Adrenal gland (tissue), 9 donors: ENCODE measurements at regions not wholly inside any gene's neighbourhood (a gene's known extent, or its start where the extent isn't known, plus 50 kb on each side); places are given as distances from the start of the nearest gene placed in this dataset.

Source experiments
- DNase-seq, 7 donors: peaks; one replicate each; pipeline ENCODE4 v3.0.0-alpha.2; 2019 to 2020
- H3K27ac ChIP-seq, 5 donors: fragments of 200-600 bp; sonication (generic) in 4 of 5; 1 replicate in 3 of 5; 2 replicates in 2 of 5; pipeline versions ENCODE4 v1.5.1 to v1.8.0; 2016 to 2020; ENCODE audit warnings: mild to moderate bottlenecking in 1 of 5
- H3K27me3 ChIP-seq: fragments of 200-600 bp; 2 replicates; pipeline ENCODE4 v1.8.0; 2021
- H3K36me3 ChIP-seq, 2 donors: fragments of 200-600 bp; replicated peaks in 1 of 2; 1 replicate in 1 of 2; 2 replicates in 1 of 2; pipeline versions ENCODE4 v1.5.1 to v1.8.0; 2018 to 2022
- H3K4me1 ChIP-seq, 2 donors: fragments of 200-600 bp; replicated peaks in 1 of 2; 1 replicate in 1 of 2; 2 replicates in 1 of 2; pipeline versions ENCODE4 v1.5.1 to v1.8.0; 2018 to 2021
- H3K4me3 ChIP-seq, 4 donors: fragments of 200-600 bp; sonication (generic) in 3 of 4; one replicate each; pipeline ENCODE4 v1.5.1; 2016 to 2018
- H3K9me3 ChIP-seq, 3 donors: fragments of 200-600 bp; sonication (generic) in 1 of 3; replicated peaks in 1 of 3; 1 replicate in 2 of 3; 2 replicates in 1 of 3; pipeline versions ENCODE4 v1.5.1 to v1.8.0; 2016 to 2021
- POLR2A ChIP-seq, 2 donors: fragments of 450-650 bp; IDR thresholded peaks; one replicate each; pipeline ENCODE4 v1.6.1; 2017; ENCODE audit warnings: antibody characterized with exemption in 2 of 2, mild to moderate bottlenecking in 2 of 2, moderate library complexity in 1 of 2
- WGBS, 4 donors: extraction: QIAGEN DNeasy Blood & Tissue Kit in 2 of 4; methylation state at CpG; one replicate each; pipeline versions ENCODE4 v1.1.5 to v1.1.7; 2013 to 2017; 5-methylcytosine and 5-hydroxymethylcytosine counted together
- intact Hi-C, 2 donors: fragments of 100-400 bp; cut with DNase I; formaldehyde crosslinking; loops; one replicate each; pipeline versions ENCODE4 v1.14.1 to v1.15.0; 2022 to 2023
- TF ChIP-seq, protein P1 (sequence below), 6 experiments: fragments of 450-650 bp in 4 of 6; fragments of 200-600 bp in 2 of 6; sonication (generic) in 1 of 6; IDR thresholded peaks; 1 replicate in 5 of 6; 2 replicates in 1 of 6; pipeline versions ENCODE4 v1.5.1 to v1.8.0; 2016 to 2021; ENCODE audit warnings: antibody characterized with exemption in 6 of 6, mild to moderate bottlenecking in 2 of 6, moderate library complexity in 1 of 6
- donor health status: healthy with polysubstance abuse.
- donor health status: Bipolar disorder and iron deficiency.
- donor health status: DM: yes; HTN: yes; CAD: no.
- donor health status: DM: no; HTN: no; CAD: no.
- donor health status: DM: no; HTN: no; CAD: no.

DNA sequence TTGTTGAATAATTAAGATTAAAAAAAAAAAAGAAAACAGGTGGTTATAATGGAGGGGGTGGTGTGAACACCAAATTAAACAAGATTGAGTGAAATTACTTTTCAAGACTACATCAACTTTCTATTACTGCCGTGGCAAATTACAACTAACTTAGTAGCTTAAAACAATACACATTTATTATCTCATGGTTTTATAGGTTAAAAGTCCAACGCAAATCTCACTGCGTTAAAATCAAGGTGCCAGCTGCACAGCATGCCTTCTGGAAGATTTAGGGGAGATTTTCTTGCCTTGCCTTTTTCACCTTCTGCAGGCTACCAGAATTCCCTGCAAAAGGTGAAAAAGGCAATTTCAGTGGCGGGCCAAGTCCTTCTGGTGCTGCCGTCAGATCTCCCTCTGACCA lies 58.5 kb downstream of the ATXN3L start:
- Histone ChIP-seq H3K9me3 (no peaks in the 10 kb centered on the region), H3K4me1 (no peaks in the 10 kb centered on the region), H3K4me3 (no peak overlapping the region), H3K36me3 (no peaks in the 10 kb centered on the region), H3K27ac (no peak overlapping the region), H3K27me3 (peaks cover 5% of the 10 kb centered on the region)
- 74 to 92% (median 85%) methylated on average over 5 of the region's 5 CpGs for WGBS, 4 donors
- no peak for TF ChIP-seq POLR2A (IDR thresholded peaks at IDR 0.05)
- TF ChIP-seq, protein P1, sequence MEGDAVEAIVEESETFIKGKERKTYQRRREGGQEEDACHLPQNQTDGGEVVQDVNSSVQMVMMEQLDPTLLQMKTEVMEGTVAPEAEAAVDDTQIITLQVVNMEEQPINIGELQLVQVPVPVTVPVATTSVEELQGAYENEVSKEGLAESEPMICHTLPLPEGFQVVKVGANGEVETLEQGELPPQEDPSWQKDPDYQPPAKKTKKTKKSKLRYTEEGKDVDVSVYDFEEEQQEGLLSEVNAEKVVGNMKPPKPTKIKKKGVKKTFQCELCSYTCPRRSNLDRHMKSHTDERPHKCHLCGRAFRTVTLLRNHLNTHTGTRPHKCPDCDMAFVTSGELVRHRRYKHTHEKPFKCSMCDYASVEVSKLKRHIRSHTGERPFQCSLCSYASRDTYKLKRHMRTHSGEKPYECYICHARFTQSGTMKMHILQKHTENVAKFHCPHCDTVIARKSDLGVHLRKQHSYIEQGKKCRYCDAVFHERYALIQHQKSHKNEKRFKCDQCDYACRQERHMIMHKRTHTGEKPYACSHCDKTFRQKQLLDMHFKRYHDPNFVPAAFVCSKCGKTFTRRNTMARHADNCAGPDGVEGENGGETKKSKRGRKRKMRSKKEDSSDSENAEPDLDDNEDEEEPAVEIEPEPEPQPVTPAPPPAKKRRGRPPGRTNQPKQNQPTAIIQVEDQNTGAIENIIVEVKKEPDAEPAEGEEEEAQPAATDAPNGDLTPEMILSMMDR (IDR thresholded peaks at IDR 0.05): no peak
- intact Hi-C loops: no loop called here
- no peak for DNase-seq

DNA sequence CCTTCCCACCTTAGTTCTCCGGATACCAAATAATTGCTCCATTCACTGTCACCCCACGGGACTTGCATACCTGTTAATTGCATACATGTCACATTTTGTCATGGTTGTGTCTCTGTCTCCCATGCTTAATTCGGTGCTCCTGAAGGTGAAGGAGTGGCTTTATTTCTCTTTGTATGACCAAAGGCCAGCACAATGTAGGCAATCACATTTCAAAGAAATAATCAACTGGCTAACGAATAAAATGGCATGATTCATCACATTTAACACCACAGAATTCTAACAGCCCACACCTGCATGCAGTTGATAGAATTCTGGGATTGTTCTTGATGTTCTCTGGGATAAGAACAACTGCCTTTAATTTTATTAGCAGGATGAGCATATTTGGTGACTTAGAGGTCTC lies 59.3 kb downstream of the ATXN3L start:
- Histone ChIP-seq H3K27ac (no peak overlapping the region), H3K27me3 (peaks cover 5% of the 10 kb centered on the region), H3K4me3 (no peak overlapping the region), H3K4me1 (no peaks in the 10 kb centered on the region), H3K9me3 (no peaks in the 10 kb centered on the region), H3K36me3 (no peaks in the 10 kb centered on the region)
- intact Hi-C loops: no loop called here
- DNase-seq: no peak
- 76 to 94% (median 84%) methylated on average over 4 of the region's 4 CpGs for WGBS, 4 donors
- no peak for TF ChIP-seq POLR2A (IDR thresholded peaks at IDR 0.05)
- TF ChIP-seq, protein P1 (IDR thresholded peaks at IDR 0.05): no peak

DNA sequence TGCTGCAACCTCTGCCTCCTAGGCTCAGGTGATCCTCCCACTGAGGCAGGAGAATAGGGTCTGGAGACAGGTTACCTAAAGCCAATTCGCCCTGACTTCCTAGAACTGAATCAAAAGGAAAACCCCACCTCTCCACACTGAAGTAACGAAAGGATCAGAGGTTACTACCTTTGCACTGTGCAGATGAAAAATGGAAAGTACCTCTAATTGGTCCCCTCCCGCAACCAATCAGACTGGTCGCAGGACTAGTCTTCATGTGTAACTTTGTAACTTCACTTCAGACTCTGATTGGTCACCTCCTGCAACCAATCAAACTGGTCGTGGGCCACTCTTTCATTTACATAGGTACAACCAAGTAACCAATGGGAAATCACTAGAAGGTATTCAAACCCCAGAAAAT lies 61.1 kb downstream of the ATXN3L start:
- Histone ChIP-seq H3K4me1 (no peaks in the 10 kb centered on the region), H3K27ac (no peak overlapping the region), H3K4me3 (no peak overlapping the region), H3K36me3 (no peaks in the 10 kb centered on the region), H3K9me3 (no peaks in the 10 kb centered on the region), H3K27me3 (peaks cover 5% of the 10 kb centered on the region)
- intact Hi-C loops: no loop called here
- TF ChIP-seq POLR2A (IDR thresholded peaks at IDR 0.05): no peak
- TF ChIP-seq, protein P1 (IDR thresholded peaks at IDR 0.05): no peak
- DNase-seq: no peak
- WGBS, 4 donors: 80 to 94% (median 86%) methylated on average over 4 to 5 of the region's 5 CpGs

DNA sequence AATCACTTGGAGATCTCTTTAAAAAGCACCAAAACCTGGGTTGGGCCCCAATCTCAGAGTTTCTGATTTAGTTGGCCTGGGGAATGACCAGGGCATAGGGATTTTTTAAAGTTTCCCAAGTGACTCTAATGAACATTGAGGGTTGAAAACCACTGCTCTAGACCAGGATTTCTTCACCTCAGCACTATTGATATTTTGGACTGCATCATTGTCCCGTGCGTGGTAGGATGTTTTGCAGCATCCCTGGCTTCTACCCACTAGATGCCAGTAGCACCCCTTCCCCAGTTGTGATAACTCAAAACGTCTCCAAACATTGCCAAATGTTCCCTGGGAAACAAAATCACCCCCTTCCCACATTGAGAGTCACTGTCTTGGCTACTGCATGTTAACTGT lies 61.8 kb downstream of the ATXN3L start:
- intact Hi-C loops: no loop called here
- no peak overlapping the region for H3K4me3 ChIP-seq
- no peak for TF ChIP-seq POLR2A (IDR thresholded peaks at IDR 0.05)
- TF ChIP-seq, protein P1 (IDR thresholded peaks at IDR 0.05): no peak
- H3K36me3 ChIP-seq: no peaks in the 10 kb centered on the region
- H3K27ac ChIP-seq: no peak overlapping the region
- H3K9me3 ChIP-seq: no peaks in the 10 kb centered on the region
- H3K4me1 ChIP-seq: no peaks in the 10 kb centered on the region
- no peak for DNase-seq
- H3K27me3 ChIP-seq: peaks cover 5% of the 10 kb centered on the region
- WGBS, 4 donors: 67 to 77% (median 72%) methylated on average over 3 of the region's 3 CpGs
